A673 (cell line): ENCODE measurements at regions not wholly inside any gene's neighbourhood (a gene's known extent, or its start where the extent isn't known, plus 50 kb on each side); places are given as distances from the start of the nearest gene placed in this dataset.

Source experiments
- EZH2 ChIP-seq: fragments of 200-600 bp; sonication (generic); IDR thresholded peaks from 2 replicates; pipeline ENCODE4 v1.6.1; 2017; ENCODE audit warnings: borderline replicate concordance, low read depth, mild to moderate bottlenecking, mixed read lengths, antibody characterized with exemption, low read length; ENCODE audit not compliant: poor library complexity, severe bottlenecking
- TF ChIP-seq, protein P1 (sequence below): fragments of 300-800, 200-600 bp; sonication (generic); conservative IDR thresholded peaks from 2 replicates; pipeline ENCODE4 v1.5.1; 2017; ENCODE audit warnings: low read depth, mild to moderate bottlenecking, antibody characterized with exemption, low read length, moderate library complexity, mixed read lengths

DNA sequence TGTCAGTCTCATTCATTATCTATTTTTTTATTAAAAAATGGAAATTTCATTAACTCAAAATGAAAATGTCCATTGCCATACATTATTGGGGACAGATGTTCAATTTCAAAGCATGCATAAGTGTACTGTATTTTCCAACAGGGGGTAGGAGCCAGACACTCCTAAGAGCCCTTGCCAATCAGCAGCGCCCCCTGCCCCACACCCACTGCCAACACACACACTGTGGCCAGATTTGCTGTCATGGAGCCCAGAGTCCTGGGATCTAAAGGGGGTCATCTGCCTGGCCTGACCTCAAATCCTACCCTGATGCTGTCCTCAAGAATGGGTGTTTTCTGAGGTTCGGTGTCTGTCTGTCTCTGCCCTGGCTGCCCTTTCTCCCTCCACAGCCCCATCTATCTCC is 162.2 kb upstream of the TWIST2 start:
- TF ChIP-seq, protein P1, sequence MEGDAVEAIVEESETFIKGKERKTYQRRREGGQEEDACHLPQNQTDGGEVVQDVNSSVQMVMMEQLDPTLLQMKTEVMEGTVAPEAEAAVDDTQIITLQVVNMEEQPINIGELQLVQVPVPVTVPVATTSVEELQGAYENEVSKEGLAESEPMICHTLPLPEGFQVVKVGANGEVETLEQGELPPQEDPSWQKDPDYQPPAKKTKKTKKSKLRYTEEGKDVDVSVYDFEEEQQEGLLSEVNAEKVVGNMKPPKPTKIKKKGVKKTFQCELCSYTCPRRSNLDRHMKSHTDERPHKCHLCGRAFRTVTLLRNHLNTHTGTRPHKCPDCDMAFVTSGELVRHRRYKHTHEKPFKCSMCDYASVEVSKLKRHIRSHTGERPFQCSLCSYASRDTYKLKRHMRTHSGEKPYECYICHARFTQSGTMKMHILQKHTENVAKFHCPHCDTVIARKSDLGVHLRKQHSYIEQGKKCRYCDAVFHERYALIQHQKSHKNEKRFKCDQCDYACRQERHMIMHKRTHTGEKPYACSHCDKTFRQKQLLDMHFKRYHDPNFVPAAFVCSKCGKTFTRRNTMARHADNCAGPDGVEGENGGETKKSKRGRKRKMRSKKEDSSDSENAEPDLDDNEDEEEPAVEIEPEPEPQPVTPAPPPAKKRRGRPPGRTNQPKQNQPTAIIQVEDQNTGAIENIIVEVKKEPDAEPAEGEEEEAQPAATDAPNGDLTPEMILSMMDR: no peak
- no peak for TF ChIP-seq EZH2
